ENCODE measurements at regions not wholly inside any gene's neighbourhood (a gene's known extent, or its start where the extent isn't known, plus 50 kb on each side); places are given as distances from the start of the nearest gene placed in this dataset.

GRCh38 chr19:56993851-56994250 lies 125.9 kb upstream of the USP29 start:
- no peaks in the 10 kb centered on the region for H3K9me2 ChIP-seq (replicated peaks; ENCODE audit: insufficient read depth, low read length)
- no peaks in the 10 kb centered on the region for H3F3A ChIP-seq (ENCODE audit: insufficient read depth, low read length)
- H3K4me3 ChIP-seq (ENCODE audit: low read length) = no peak overlapping the region
- H3K27me3 ChIP-seq (replicated peaks; ENCODE audit: insufficient read depth, low read length) = no peaks in the 10 kb centered on the region
- H3K4me1 ChIP-seq (ENCODE audit: low read length) = no peaks in the 10 kb centered on the region
- no peaks in the 10 kb centered on the region for H3K79me2 ChIP-seq (ENCODE audit: low read length)
- H3K36me3 ChIP-seq (replicated peaks; ENCODE audit: insufficient read depth, low read length) = no peaks in the 10 kb centered on the region
- H4K20me1 ChIP-seq (ENCODE audit: insufficient read depth, low read length) = no peaks in the 10 kb centered on the region
- no peak overlapping the region for H3K9ac ChIP-seq (ENCODE audit: low read length)
- no peak for TF ChIP-seq EZH2 (optimal IDR thresholded peaks at IDR 0.05; ENCODE audit: low read depth, low read length)
- TF ChIP-seq, protein P1, sequence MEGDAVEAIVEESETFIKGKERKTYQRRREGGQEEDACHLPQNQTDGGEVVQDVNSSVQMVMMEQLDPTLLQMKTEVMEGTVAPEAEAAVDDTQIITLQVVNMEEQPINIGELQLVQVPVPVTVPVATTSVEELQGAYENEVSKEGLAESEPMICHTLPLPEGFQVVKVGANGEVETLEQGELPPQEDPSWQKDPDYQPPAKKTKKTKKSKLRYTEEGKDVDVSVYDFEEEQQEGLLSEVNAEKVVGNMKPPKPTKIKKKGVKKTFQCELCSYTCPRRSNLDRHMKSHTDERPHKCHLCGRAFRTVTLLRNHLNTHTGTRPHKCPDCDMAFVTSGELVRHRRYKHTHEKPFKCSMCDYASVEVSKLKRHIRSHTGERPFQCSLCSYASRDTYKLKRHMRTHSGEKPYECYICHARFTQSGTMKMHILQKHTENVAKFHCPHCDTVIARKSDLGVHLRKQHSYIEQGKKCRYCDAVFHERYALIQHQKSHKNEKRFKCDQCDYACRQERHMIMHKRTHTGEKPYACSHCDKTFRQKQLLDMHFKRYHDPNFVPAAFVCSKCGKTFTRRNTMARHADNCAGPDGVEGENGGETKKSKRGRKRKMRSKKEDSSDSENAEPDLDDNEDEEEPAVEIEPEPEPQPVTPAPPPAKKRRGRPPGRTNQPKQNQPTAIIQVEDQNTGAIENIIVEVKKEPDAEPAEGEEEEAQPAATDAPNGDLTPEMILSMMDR (IDR thresholded peaks at IDR 0.05; ENCODE audit: low read length) = no peak
- no peak for TF ChIP-seq EZH2phosphoT487 (IDR thresholded peaks at IDR 0.05; ENCODE audit: low read length)
- H3K4me2 ChIP-seq (ENCODE audit: low read depth, low read length) = no peak overlapping the region
- no peak overlapping the region for H2AFZ ChIP-seq (ENCODE audit: low read length)
- H3K27ac ChIP-seq (ENCODE audit: low read length) = no peak overlapping the region
- DNase-seq = no peak
- no peaks in the 10 kb centered on the region for H3K9me3 ChIP-seq (replicated peaks; ENCODE audit: insufficient read depth, low read length)

DNA sequence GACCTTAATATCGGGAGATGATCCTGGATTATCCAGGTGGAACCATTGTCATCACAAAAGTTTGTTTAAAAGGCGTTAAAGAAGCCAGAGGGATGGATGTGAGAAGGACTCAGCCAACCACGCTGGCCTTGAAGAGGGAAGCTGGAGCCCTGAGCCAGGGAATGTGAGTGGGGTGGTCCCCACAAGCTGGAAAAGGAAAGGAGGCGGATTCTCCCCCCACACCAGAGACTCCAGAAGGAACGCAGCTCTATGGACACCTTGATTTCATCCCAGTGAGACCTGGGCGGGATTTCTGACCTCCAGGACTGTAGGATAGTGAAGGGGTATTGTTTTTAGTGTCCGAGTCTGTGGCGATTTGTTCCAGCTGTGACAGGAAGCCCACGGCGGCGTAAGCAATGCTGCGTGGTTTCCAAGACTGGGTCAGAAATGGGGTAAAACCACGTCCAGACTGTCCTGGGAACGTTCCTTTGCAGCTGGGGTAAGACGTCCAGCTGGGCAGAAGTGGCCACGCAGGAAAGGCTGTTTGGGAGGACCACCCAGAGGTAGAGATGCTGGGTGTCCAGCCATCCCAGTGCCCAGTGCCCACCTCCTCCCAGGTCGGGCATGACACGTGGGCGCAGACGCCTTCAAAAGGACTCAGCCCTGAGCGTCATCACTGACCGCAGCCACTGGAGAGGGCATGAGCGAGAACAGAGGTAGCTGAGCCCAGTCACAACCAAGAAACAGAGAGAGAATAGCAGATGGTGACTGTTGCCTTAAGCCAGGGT lies 125.4 kb upstream of the USP29 start:
- Histone ChIP-seq H3K79me2 (ENCODE audit: low read length) (no peaks in the 10 kb centered on the region), H3K4me2 (ENCODE audit: low read depth, low read length) (no peak overlapping the region), H4K20me1 (ENCODE audit: insufficient read depth, low read length) (no peaks in the 10 kb centered on the region), H3K36me3 (replicated peaks; ENCODE audit: insufficient read depth, low read length) (no peaks in the 10 kb centered on the region), H3K9me2 (replicated peaks; ENCODE audit: insufficient read depth, low read length) (no peaks in the 10 kb centered on the region), H3K4me1 (ENCODE audit: low read length) (no peaks in the 10 kb centered on the region), H3K9me3 (replicated peaks; ENCODE audit: insufficient read depth, low read length) (no peaks in the 10 kb centered on the region), H3K27me3 (replicated peaks; ENCODE audit: insufficient read depth, low read length) (no peaks in the 10 kb centered on the region), H2AFZ (ENCODE audit: low read length) (no peak overlapping the region), H3K4me3 (ENCODE audit: low read length) (no peak overlapping the region), H3K9ac (ENCODE audit: low read length) (no peak overlapping the region), H3F3A (ENCODE audit: insufficient read depth, low read length) (no peaks in the 10 kb centered on the region), H3K27ac (ENCODE audit: low read length) (no peak overlapping the region)
- no peak for TF ChIP-seq EZH2phosphoT487 (IDR thresholded peaks at IDR 0.05; ENCODE audit: low read length)
- TF ChIP-seq, protein P1 (IDR thresholded peaks at IDR 0.05; ENCODE audit: low read length) = no peak
- TF ChIP-seq EZH2 (optimal IDR thresholded peaks at IDR 0.05; ENCODE audit: low read depth, low read length) = no peak
- DNase-seq = no peak

GRCh38 chr19:56995303-56995702 lies 124.5 kb upstream of the USP29 start:
- Histone ChIP-seq H3K4me1 (ENCODE audit: low read length) (no peaks in the 10 kb centered on the region), H3F3A (ENCODE audit: insufficient read depth, low read length) (no peaks in the 10 kb centered on the region), H3K9me2 (replicated peaks; ENCODE audit: insufficient read depth, low read length) (no peaks in the 10 kb centered on the region), H3K27ac (ENCODE audit: low read length) (no peak overlapping the region), H3K4me3 (ENCODE audit: low read length) (no peak overlapping the region), H3K4me2 (ENCODE audit: low read depth, low read length) (no peak overlapping the region), H2AFZ (ENCODE audit: low read length) (no peak overlapping the region), H4K20me1 (ENCODE audit: insufficient read depth, low read length) (no peaks in the 10 kb centered on the region), H3K79me2 (ENCODE audit: low read length) (no peaks in the 10 kb centered on the region), H3K9ac (ENCODE audit: low read length) (no peak overlapping the region), H3K27me3 (replicated peaks; ENCODE audit: insufficient read depth, low read length) (no peaks in the 10 kb centered on the region), H3K36me3 (replicated peaks; ENCODE audit: insufficient read depth, low read length) (no peaks in the 10 kb centered on the region), H3K9me3 (replicated peaks; ENCODE audit: insufficient read depth, low read length) (no peaks in the 10 kb centered on the region)
- TF ChIP-seq, protein P1 (IDR thresholded peaks at IDR 0.05; ENCODE audit: low read length) = no peak
- TF ChIP-seq EZH2 (optimal IDR thresholded peaks at IDR 0.05; ENCODE audit: low read depth, low read length) (no peak), EZH2phosphoT487 (IDR thresholded peaks at IDR 0.05; ENCODE audit: low read length) (no peak)
- DNase-seq = no peak
